ENCODE measurements at regions not wholly inside any gene's neighbourhood (a gene's known extent, or its start where the extent isn't known, plus 50 kb on each side); places are given as distances from the start of the nearest gene placed in this dataset.

- no peak for TF ChIP-seq CTCF (IDR thresholded peaks at IDR 0.05; ENCODE audit: low read depth, low read length, missing control alignments)
- H3K4me3 ChIP-seq (ENCODE audit: low read depth, low read length): no peak overlapping the region
- DNase-seq (ENCODE audit: low read depth): no peak
These were observed 320.4 kb upstream of the KLF3 start for GRCh38 chr4:38343608-38344007.

GRCh38 chr4:38344929-38345328, 319.1 kb upstream of the KLF3 start:
- no peak overlapping the region for H3K4me3 ChIP-seq (ENCODE audit: low read depth, low read length)
- no peak for DNase-seq (ENCODE audit: low read depth)
- TF ChIP-seq CTCF (IDR thresholded peaks at IDR 0.05; ENCODE audit: low read depth, low read length, missing control alignments): no peak

GRCh38 chr4:38347251-38347650, 316.7 kb upstream of the KLF3 start:
- no peak for TF ChIP-seq CTCF (IDR thresholded peaks at IDR 0.05; ENCODE audit: low read depth, low read length, missing control alignments)
- no peak overlapping the region for H3K4me3 ChIP-seq (ENCODE audit: low read depth, low read length)
- no peak for DNase-seq (ENCODE audit: low read depth)

GRCh38 chr4:38354421-38354820, 309.6 kb upstream of the KLF3 start:
- DNase-seq (ENCODE audit: low read depth): no peak
- no peak overlapping the region for H3K4me3 ChIP-seq (ENCODE audit: low read depth, low read length)
- TF ChIP-seq CTCF (IDR thresholded peaks at IDR 0.05; ENCODE audit: low read depth, low read length, missing control alignments): no peak

- H3K4me3 ChIP-seq (ENCODE audit: low read depth, low read length): no peak overlapping the region
- DNase-seq (ENCODE audit: low read depth): no peak
- no peak for TF ChIP-seq CTCF (IDR thresholded peaks at IDR 0.05; ENCODE audit: low read depth, low read length, missing control alignments)
These were observed 309.1 kb upstream of the KLF3 start for GRCh38 chr4:38354872-38355271.

GRCh38 chr4:38356686-38357085, 307.3 kb upstream of the KLF3 start:
- TF ChIP-seq CTCF (IDR thresholded peaks at IDR 0.05; ENCODE audit: low read depth, low read length, missing control alignments): no peak
- no peak for DNase-seq (ENCODE audit: low read depth)
- no peak overlapping the region for H3K4me3 ChIP-seq (ENCODE audit: low read depth, low read length)

GRCh38 chr4:38357546-38357945, 306.5 kb upstream of the KLF3 start:
- no peak overlapping the region for H3K4me3 ChIP-seq (ENCODE audit: low read depth, low read length)
- no peak for DNase-seq (ENCODE audit: low read depth)
- TF ChIP-seq CTCF (IDR thresholded peaks at IDR 0.05; ENCODE audit: low read depth, low read length, missing control alignments): no peak
